ENCODE measurements at regions not wholly inside any gene's neighbourhood (a gene's known extent, or its start where the extent isn't known, plus 50 kb on each side); places are given as distances from the start of the nearest gene placed in this dataset.

DNA sequence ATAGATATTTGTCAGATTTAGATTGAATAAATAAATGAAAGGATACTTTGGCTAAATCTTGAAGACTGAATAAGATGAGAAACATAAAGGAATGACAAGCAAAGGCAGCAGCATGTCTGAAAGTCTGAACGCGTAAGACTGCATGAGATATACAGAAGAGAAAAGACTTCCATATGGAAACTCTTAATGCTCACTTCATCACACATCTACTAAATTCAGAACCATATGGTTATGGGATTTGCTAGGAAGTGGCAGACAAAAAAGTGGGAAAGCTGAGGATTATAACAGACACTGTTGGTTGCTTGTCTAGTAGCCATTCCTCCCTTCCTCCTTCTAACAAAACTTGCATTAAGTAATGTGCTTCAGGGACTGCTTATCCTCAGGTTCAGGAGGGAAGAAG is 446.7 kb downstream of the KCTD12 start:
- TF ChIP-seq, protein P1, sequence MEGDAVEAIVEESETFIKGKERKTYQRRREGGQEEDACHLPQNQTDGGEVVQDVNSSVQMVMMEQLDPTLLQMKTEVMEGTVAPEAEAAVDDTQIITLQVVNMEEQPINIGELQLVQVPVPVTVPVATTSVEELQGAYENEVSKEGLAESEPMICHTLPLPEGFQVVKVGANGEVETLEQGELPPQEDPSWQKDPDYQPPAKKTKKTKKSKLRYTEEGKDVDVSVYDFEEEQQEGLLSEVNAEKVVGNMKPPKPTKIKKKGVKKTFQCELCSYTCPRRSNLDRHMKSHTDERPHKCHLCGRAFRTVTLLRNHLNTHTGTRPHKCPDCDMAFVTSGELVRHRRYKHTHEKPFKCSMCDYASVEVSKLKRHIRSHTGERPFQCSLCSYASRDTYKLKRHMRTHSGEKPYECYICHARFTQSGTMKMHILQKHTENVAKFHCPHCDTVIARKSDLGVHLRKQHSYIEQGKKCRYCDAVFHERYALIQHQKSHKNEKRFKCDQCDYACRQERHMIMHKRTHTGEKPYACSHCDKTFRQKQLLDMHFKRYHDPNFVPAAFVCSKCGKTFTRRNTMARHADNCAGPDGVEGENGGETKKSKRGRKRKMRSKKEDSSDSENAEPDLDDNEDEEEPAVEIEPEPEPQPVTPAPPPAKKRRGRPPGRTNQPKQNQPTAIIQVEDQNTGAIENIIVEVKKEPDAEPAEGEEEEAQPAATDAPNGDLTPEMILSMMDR (IDR thresholded peaks at IDR 0.05): no peak
- no peak for TF ChIP-seq POLR2A (IDR thresholded peaks at IDR 0.05)
- no peak for TF ChIP-seq EP300 (IDR thresholded peaks at IDR 0.05)

Measured in ovary (tissue), 3 donors.